ENCODE measurements at regions not wholly inside any gene's neighbourhood (a gene's known extent, or its start where the extent isn't known, plus 50 kb on each side); places are given as distances from the start of the nearest gene placed in this dataset.

DNA sequence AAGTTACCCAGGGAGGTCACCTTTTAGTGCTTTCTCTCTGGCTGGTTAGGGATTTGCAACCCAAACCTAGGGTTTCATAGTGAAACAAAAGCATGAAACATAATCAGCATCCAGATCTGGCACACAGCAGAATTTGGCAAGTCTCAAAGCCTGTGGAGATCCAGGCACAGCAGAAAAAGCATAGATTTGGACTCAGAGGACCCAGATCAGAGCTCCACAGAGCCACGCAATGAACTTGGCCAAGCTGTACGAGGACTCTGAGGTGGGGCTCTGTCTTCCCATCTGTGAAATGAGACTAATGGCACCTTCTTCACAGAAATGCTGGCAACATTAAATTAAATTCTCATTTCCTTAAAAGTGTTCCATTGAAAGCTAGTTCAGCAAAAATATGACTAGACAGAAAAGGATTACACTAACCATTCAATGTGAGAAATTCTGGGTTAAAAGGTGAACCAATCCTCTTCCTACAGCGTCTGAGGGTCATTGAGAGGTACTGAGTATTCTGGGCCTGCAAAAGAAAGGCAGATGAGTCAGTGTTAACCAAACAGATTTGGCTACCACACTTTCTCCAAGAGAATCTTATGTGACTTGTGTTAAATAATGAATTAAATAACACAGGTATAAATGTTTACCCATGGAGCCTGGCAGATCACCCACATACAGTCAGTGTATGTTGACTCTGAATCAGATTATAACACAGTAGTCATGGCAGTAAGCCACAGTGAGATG lies 266.3 kb downstream of the MREG start:
- TF ChIP-seq EGR1 (IDR thresholded peaks at IDR 0.05; ENCODE audit: low read depth in 2 of 2): no peak
- TF ChIP-seq, protein P1, sequence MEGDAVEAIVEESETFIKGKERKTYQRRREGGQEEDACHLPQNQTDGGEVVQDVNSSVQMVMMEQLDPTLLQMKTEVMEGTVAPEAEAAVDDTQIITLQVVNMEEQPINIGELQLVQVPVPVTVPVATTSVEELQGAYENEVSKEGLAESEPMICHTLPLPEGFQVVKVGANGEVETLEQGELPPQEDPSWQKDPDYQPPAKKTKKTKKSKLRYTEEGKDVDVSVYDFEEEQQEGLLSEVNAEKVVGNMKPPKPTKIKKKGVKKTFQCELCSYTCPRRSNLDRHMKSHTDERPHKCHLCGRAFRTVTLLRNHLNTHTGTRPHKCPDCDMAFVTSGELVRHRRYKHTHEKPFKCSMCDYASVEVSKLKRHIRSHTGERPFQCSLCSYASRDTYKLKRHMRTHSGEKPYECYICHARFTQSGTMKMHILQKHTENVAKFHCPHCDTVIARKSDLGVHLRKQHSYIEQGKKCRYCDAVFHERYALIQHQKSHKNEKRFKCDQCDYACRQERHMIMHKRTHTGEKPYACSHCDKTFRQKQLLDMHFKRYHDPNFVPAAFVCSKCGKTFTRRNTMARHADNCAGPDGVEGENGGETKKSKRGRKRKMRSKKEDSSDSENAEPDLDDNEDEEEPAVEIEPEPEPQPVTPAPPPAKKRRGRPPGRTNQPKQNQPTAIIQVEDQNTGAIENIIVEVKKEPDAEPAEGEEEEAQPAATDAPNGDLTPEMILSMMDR (IDR thresholded peaks at IDR 0.05; ENCODE audit: low read depth, low read length, missing input control): no peak
- TF ChIP-seq HNF4G (IDR thresholded peaks at IDR 0.05): no peak

Measured in liver (tissue), 3 donors.